ENCODE measurements at regions not wholly inside any gene's neighbourhood (a gene's known extent, or its start where the extent isn't known, plus 50 kb on each side); places are given as distances from the start of the nearest gene placed in this dataset.
"Not testable (repeated sequence)": the region's sequence is repeated elsewhere in the genome, so short reads cannot be mapped to it uniquely, and the experiment has no call there.

DNA sequence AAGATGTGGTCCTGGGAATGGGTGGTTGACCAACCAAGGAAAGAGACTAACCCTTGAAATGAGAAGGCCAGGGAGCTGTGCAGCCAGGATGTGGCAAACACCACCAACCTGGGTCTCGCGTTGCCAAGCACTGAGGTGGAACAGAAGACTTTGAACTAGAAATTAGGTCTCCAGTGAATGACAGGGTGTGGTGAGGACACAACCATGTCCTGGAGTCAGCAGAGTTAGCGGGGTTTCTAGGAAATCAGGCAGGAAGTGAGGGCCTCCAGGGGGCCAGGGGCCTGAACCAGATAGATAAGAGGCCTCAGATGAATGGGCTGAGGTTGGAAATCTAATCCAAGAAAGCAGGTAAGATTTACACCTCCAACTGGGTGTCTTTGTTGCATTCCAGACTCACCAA is 353.3 kb upstream of the ARID1B start:
- H3K4me3 Mint-ChIP-seq, result no peak overlapping the region

DNA sequence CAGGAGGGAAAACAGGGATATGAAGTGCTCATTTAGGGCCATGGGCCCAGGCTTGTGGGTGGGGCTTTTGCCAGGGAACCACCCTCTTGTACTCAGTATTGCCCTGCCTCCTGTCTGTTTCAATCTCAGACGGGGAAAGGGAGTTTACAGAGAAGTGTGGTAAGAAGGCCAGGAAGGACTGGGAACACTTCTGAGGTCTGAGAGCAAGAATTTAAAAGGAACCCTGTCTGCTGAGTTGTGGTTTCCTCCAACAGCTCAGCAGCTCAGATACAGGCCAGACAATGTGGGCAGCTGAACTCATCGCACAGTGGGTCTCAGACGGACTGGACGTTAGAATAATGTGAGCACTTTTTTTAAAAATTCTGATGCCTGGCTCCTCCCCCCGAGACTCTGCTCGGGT is 354.1 kb upstream of the ARID1B start:
- H3K27ac Mint-ChIP-seq, result no peak overlapping the region
- peaks cover 14% of the 10 kb centered on the region for H3K36me3 Mint-ChIP-seq (ENCODE audit: low read depth)
- H3K9me3 Mint-ChIP-seq, result peaks cover 41% of the 10 kb centered on the region
- no peaks in the 10 kb centered on the region for H3K27me3 Mint-ChIP-seq (ENCODE audit: low read depth)
- H3K4me3 Mint-ChIP-seq, result no peak overlapping the region
- TF ChIP-seq, protein P1, sequence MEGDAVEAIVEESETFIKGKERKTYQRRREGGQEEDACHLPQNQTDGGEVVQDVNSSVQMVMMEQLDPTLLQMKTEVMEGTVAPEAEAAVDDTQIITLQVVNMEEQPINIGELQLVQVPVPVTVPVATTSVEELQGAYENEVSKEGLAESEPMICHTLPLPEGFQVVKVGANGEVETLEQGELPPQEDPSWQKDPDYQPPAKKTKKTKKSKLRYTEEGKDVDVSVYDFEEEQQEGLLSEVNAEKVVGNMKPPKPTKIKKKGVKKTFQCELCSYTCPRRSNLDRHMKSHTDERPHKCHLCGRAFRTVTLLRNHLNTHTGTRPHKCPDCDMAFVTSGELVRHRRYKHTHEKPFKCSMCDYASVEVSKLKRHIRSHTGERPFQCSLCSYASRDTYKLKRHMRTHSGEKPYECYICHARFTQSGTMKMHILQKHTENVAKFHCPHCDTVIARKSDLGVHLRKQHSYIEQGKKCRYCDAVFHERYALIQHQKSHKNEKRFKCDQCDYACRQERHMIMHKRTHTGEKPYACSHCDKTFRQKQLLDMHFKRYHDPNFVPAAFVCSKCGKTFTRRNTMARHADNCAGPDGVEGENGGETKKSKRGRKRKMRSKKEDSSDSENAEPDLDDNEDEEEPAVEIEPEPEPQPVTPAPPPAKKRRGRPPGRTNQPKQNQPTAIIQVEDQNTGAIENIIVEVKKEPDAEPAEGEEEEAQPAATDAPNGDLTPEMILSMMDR (IDR thresholded peaks at IDR 0.05; ENCODE audit: unreplicated experiment in 3 of 3), result no peak
- H3K4me1 Mint-ChIP-seq, result no peaks in the 10 kb centered on the region

More for the DNA sequence above, 353.3 kb upstream of the ARID1B start:
- Mint-ChIP-seq H3K4me1 (no peaks in the 10 kb centered on the region), H3K27me3 (ENCODE audit: low read depth) (no peaks in the 10 kb centered on the region), H3K36me3 (ENCODE audit: low read depth) (peaks cover 14% of the 10 kb centered on the region), H3K9me3 (peaks cover 41% of the 10 kb centered on the region), H3K27ac (no peak overlapping the region)
- TF ChIP-seq, protein P1 (IDR thresholded peaks at IDR 0.05; ENCODE audit: unreplicated experiment in 3 of 3), result no peak

DNA sequence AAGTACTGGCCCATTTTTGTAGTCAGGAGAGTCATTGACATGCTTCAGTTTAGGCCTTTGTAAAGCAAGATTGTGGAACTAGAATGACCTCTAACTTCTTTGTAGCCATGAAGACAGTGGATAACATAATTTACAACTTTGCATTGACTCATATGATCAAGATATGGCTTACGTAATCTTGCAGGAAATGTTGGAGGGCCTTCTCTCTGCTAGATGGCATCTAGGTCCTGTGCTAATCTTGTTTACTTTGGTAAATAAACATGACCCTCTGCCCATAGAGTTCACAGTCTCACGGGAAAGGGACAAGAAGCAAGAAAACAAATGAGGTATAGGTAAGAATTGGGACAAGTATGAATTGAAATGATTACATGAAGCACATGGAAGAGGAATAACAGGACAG is 355.2 kb upstream of the ARID1B start:
- H3K4me1 Mint-ChIP-seq, result no peaks in the 10 kb centered on the region
- H3K9me3 Mint-ChIP-seq, result peaks cover 41% of the 10 kb centered on the region
- no peak overlapping the region for H3K27ac Mint-ChIP-seq
- H3K27me3 Mint-ChIP-seq (ENCODE audit: low read depth), result no peaks in the 10 kb centered on the region
- TF ChIP-seq, protein P1 (IDR thresholded peaks at IDR 0.05; ENCODE audit: unreplicated experiment in 3 of 3), result no peak
- no peak overlapping the region for H3K4me3 Mint-ChIP-seq
- peaks cover 14% of the 10 kb centered on the region for H3K36me3 Mint-ChIP-seq (ENCODE audit: low read depth)

DNA sequence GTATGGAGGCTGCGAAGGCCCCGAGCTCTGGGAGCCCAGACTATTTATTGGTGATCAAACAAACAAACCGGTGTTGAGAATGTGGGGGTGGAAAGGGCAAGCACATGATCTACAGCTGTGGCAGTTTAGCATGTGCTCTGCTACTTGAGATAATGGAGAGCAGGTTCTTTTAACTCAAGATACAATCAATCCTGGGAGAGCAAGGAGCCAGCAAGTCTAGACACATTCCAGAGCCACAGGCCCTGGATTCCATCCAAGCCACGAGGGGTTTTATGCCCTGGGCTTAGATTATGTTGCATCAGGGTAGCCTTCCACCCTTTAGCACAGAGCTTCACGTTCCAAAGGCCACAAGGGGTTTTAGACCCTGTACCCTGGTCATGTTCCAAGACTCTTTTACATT is 355.9 kb upstream of the ARID1B start:
- not testable (repeated sequence) for H3K27ac Mint-ChIP-seq; H3K27me3 Mint-ChIP-seq (ENCODE audit: low read depth); H3K4me3 Mint-ChIP-seq; H3K4me1 Mint-ChIP-seq
- H3K9me3 Mint-ChIP-seq, result peaks cover 41% of the 10 kb centered on the region
- H3K36me3 Mint-ChIP-seq (ENCODE audit: low read depth), result peaks cover 14% of the 10 kb centered on the region

DNA sequence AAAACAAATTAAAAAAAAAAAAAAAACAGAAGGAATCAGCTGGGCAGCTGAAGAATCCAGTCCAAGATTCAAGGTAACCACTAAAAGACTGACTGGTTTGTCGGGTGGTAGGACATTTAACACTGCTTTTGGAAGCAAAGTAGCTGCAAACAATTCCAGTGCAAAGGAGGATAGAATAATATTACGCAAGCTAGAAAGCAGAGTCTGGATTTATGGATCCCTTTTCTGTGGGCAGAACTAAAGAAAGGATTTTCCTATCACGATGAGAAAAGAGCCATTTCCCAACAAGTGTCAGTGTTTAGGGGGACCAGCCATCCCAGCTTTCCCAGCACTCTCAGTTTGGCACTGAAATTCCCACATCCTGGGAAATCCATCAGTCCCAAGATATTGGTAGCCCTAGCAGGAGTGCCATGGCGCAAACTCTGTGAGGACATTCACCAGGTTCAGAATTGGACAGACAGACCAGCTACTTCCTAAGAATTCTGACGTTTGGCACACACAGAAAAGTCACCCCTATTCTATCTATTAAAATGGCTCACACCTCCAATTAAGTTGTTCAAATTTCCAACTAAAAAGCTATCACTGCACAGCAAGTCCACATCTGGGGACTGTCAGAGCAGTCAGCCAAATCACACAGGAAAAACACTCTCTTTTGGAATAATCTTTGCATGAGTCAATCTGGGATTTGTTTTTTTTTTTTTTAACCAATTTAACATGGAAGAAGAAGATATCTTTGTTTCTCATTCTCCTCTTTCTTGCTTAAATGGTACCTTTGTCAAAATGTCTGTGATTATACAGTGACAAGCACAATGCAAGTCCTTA is 356.8 kb upstream of the ARID1B start:
- TF ChIP-seq, protein P1 (IDR thresholded peaks at IDR 0.05; ENCODE audit: unreplicated experiment in 3 of 3), result no peak
- Mint-ChIP-seq H3K4me3 (no peak overlapping the region), H3K4me1 (no peaks in the 10 kb centered on the region), H3K36me3 (ENCODE audit: low read depth) (peaks cover 14% of the 10 kb centered on the region), H3K27me3 (ENCODE audit: low read depth) (no peaks in the 10 kb centered on the region), H3K27ac (no peak overlapping the region), H3K9me3 (peaks cover 41% of the 10 kb centered on the region)

DNA sequence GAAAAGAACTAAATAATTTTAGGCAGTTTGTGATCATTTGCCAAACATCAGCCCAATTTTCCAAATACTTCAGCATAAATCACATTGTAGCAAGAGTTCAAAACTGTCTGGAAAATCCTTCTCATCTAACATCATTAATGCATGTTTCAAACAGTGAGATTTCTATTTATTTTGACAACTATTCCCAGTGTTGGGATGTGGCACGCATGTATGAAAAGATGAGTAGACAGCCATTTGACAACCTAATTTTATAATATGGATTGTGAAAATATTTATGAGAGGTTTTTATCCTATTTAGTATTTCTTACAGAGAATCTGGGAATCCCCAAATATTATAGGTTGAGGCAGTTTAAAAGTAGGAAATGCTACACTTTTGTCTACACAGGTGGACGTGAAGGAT is 357.6 kb upstream of the ARID1B start:
- TF ChIP-seq, protein P1 (IDR thresholded peaks at IDR 0.05; ENCODE audit: unreplicated experiment in 3 of 3), result no peak
- peaks cover 36% of the 10 kb centered on the region for H3K9me3 Mint-ChIP-seq

More for the DNA sequence above, 357.6 kb upstream of the ARID1B start:
- no peak overlapping the region for H3K27ac Mint-ChIP-seq
- H3K27me3 Mint-ChIP-seq (ENCODE audit: low read depth), result no peaks in the 10 kb centered on the region
- H3K4me1 Mint-ChIP-seq, result no peaks in the 10 kb centered on the region
- no peak overlapping the region for H3K4me3 Mint-ChIP-seq
- H3K36me3 Mint-ChIP-seq (ENCODE audit: low read depth), result peaks cover 12% of the 10 kb centered on the region
